ENCODE measurements at regions not wholly inside any gene's neighbourhood (a gene's known extent, or its start where the extent isn't known, plus 50 kb on each side); places are given as distances from the start of the nearest gene placed in this dataset.

DNA sequence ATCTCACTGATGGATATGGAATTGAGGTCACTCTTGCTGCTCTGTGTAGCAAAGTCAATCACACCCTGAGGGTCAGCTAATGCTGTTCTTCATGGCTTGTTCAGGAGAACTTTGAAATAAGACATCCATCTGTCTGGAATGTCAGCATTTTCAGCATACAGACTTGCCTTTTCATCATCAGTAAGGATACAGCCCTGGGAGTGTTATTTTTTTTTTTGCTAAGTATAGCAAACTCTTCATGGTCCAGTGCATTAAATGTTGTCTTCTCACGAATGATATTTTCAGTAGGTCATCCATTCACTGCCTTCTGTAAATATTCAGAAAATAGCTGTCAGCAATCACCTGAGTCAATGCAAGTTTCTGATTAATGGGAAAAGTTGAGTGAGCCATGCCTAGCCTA lies 268.8 kb upstream of the SMIM31 start:
- DNase-seq (ENCODE audit: low read depth in 1 of 2, low spot score in 1 of 2), result no peak
- Histone ChIP-seq H3K27ac (no peak overlapping the region), H3K27me3 (no peaks in the 10 kb centered on the region), H3K9me3 (ENCODE audit: low read depth) (no peaks in the 10 kb centered on the region), H3K36me3 (no peaks in the 10 kb centered on the region), H3K4me3 (no peak overlapping the region), H3K4me1 (ENCODE audit: low read depth) (no peaks in the 10 kb centered on the region)
- TF ChIP-seq CTCF (IDR thresholded peaks at IDR 0.05; ENCODE audit: low read depth, low read length), result no peak

- no peaks in the 10 kb centered on the region for H3K27me3 ChIP-seq
- no peak for TF ChIP-seq CTCF (IDR thresholded peaks at IDR 0.05; ENCODE audit: low read depth, low read length)
- H3K4me1 ChIP-seq (ENCODE audit: low read depth), result no peaks in the 10 kb centered on the region
Observed at GRCh38 chr4:164488114-164488513, 265.8 kb upstream of the SMIM31 start.

DNA sequence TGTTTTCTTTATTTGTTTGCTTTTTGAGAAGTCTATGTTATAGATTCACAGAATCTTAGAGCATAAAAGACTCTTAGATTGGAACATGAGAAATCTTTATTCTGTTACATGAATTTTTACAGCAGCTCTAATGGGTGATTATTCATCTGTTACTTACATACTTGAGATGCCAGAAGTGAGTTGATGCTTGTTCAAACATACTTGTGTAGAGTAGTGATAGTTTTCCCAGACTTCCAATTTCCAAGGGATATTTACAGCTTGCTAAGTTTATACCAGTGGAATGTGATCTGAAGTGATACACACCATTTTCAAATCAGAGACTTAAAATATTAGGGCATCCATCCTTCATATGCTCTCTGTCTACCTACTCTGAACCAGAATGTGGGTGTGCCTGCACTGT lies 252.9 kb upstream of the SMIM31 start:
- no peak for TF ChIP-seq CTCF (IDR thresholded peaks at IDR 0.05; ENCODE audit: low read depth, low read length)
- no peak for DNase-seq (ENCODE audit: low read depth in 1 of 2, low spot score in 1 of 2)
- Histone ChIP-seq H3K4me3 (no peak overlapping the region), H3K27me3 (no peaks in the 10 kb centered on the region), H3K4me1 (ENCODE audit: low read depth) (no peaks in the 10 kb centered on the region), H3K36me3 (no peaks in the 10 kb centered on the region), H3K9me3 (ENCODE audit: low read depth) (no peaks in the 10 kb centered on the region), H3K27ac (no peak overlapping the region)

More at GRCh38 chr4:164488114-164488513, 265.8 kb upstream of the SMIM31 start:
- no peak for DNase-seq (ENCODE audit: low read depth in 1 of 2, low spot score in 1 of 2)
- H3K36me3 ChIP-seq, result no peaks in the 10 kb centered on the region
- H3K27ac ChIP-seq, result no peak overlapping the region
- no peaks in the 10 kb centered on the region for H3K9me3 ChIP-seq (ENCODE audit: low read depth)
- H3K4me3 ChIP-seq, result no peak overlapping the region

GRCh38 chr4:164503874-164504273 lies 250.1 kb upstream of the SMIM31 start:
- Histone ChIP-seq H3K36me3 (no peaks in the 10 kb centered on the region), H3K27ac (no peak overlapping the region), H3K4me3 (no peak overlapping the region), H3K27me3 (no peaks in the 10 kb centered on the region), H3K9me3 (ENCODE audit: low read depth) (no peaks in the 10 kb centered on the region), H3K4me1 (ENCODE audit: low read depth) (no peaks in the 10 kb centered on the region)
- DNase-seq (ENCODE audit: low read depth in 1 of 2, low spot score in 1 of 2), result no peak
- no peak for TF ChIP-seq CTCF (IDR thresholded peaks at IDR 0.05; ENCODE audit: low read depth, low read length)

- Histone ChIP-seq H3K36me3 (no peaks in the 10 kb centered on the region), H3K9me3 (ENCODE audit: low read depth) (no peaks in the 10 kb centered on the region), H3K27me3 (no peaks in the 10 kb centered on the region), H3K4me1 (ENCODE audit: low read depth) (no peaks in the 10 kb centered on the region), H3K27ac (no peak overlapping the region), H3K4me3 (no peak overlapping the region)
- no peak for TF ChIP-seq CTCF (IDR thresholded peaks at IDR 0.05; ENCODE audit: low read depth, low read length)
- no peak for DNase-seq (ENCODE audit: low read depth in 1 of 2, low spot score in 1 of 2)
Observed at GRCh38 chr4:164508097-164508496, 245.8 kb upstream of the SMIM31 start.

- H3K9me3 ChIP-seq (ENCODE audit: low read depth), result no peaks in the 10 kb centered on the region
- H3K27ac ChIP-seq, result no peak overlapping the region
- no peak for DNase-seq (ENCODE audit: low read depth in 1 of 2, low spot score in 1 of 2)
- H3K4me1 ChIP-seq (ENCODE audit: low read depth), result no peaks in the 10 kb centered on the region
- no peak overlapping the region for H3K4me3 ChIP-seq
- TF ChIP-seq CTCF (IDR thresholded peaks at IDR 0.05; ENCODE audit: low read depth, low read length), result no peak
- H3K36me3 ChIP-seq, result no peaks in the 10 kb centered on the region
- H3K27me3 ChIP-seq, result no peaks in the 10 kb centered on the region
Observed at GRCh38 chr4:164508771-164509170, 245.2 kb upstream of the SMIM31 start.
